ENCODE measurements at regions not wholly inside any gene's neighbourhood (a gene's known extent, or its start where the extent isn't known, plus 50 kb on each side); places are given as distances from the start of the nearest gene placed in this dataset.
"Not testable (repeated sequence)": the region's sequence is repeated elsewhere in the genome, so short reads cannot be mapped to it uniquely, and the experiment has no call there.

- DNase-seq (ENCODE audit: low read depth in 3 of 3): no peak
Observed at GRCh38 chr16:60810250-60810649, 1226.0 kb downstream of the CDH8 start.

DNA sequence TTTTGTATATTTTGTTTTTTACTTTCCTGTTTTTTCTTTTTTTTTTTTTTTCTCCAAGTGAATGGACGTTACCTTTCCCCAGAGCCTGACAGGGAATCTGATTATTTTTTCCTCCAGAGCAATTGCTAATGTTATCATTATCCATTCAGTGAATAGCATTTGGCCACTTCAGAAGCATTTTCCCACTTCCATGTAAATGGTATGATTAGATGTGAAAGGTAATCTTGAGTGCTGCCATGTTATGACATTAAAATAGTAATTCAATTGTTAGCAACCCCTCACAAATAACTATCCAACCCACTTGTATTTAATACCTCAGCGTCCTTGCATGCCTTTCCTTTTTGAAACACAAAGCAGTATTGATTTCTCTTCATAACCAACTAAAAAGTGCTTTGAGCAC, 1243.8 kb downstream of the CDH8 start:
- DNase-seq (ENCODE audit: low read depth in 3 of 3): no peak

GRCh38 chr16:60788631-60789030, 1247.6 kb downstream of the CDH8 start:
- no peak for DNase-seq (ENCODE audit: low read depth in 3 of 3)

DNA sequence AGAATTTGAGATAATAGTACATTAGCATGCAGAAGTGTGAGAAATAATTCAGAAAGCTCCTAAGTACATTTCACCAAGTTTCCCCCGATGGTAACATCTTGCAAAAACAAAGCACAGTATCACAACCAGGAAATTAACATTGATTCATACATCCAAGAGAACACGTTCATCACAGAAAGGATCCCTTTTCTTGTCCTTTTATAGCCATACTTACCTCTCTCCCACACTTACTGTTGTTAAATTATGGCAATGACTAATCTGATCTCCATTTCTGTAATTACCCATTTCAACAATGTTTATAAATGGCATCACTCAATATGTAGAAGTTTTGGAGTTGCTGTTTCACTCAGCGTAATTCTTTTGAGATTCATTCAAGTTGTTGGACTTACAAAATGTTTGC, 1260.0 kb downstream of the CDH8 start:
- no peak for DNase-seq (ENCODE audit: low read depth in 3 of 3)

- DNase-seq (ENCODE audit: low read depth in 3 of 3): no peak
Observed at GRCh38 chr16:60771138-60771537, 1265.1 kb downstream of the CDH8 start.

GRCh38 chr16:60770384-60770783, 1265.9 kb downstream of the CDH8 start:
- not testable (repeated sequence) for DNase-seq (ENCODE audit: low read depth in 3 of 3)

DNA sequence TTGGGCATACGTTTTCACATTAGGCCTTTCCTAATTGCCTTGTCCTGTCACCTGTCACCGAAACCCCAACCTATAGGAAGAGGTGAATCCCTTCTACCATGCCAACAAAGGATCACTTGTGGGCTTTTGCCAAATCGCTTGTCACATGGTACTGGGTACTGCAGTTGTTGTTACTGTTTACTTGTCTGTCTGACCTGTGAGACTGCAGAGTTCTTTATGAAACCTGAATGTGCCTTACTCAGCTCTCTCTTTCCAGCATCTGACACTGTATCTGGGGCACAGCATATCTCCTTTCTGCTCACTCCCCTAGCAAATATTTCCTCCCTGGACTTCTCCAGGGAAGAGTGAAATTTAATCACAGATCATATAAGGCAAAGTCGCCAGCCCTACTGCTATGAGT, 1272.4 kb downstream of the CDH8 start:
- DNase-seq (ENCODE audit: low read depth in 3 of 3): no peak

- DNase-seq (ENCODE audit: low read depth in 3 of 3): no peak
Observed at GRCh38 chr16:60755907-60756306, 1280.3 kb downstream of the CDH8 start.

GRCh38 chr16:60748366-60748765, 1287.9 kb downstream of the CDH8 start:
- DNase-seq (ENCODE audit: low read depth in 3 of 3): no peak

GRCh38 chr16:60744198-60744597, 1292.0 kb downstream of the CDH8 start:
- DNase-seq (ENCODE audit: low read depth in 3 of 3): no peak

DNA sequence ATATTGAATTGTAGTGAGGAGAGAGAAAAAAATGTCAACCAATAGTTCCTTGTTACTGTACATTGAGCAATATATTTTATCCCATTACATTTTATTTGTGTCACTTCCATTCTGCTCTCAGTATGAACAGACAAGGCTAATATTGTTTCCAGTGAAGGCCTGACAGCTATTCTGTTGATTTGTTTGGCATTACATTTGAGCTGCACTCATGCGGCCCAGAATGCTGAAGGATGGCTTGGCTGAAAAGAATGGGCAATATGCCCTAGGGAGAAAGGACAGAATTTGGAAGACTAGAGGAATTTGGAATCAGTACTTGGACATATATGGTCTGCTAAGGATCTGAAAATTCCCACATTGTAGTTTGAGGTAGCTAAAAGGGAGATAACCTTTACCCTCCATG, 1294.4 kb downstream of the CDH8 start:
- no peak for DNase-seq (ENCODE audit: low read depth in 3 of 3)

DNA sequence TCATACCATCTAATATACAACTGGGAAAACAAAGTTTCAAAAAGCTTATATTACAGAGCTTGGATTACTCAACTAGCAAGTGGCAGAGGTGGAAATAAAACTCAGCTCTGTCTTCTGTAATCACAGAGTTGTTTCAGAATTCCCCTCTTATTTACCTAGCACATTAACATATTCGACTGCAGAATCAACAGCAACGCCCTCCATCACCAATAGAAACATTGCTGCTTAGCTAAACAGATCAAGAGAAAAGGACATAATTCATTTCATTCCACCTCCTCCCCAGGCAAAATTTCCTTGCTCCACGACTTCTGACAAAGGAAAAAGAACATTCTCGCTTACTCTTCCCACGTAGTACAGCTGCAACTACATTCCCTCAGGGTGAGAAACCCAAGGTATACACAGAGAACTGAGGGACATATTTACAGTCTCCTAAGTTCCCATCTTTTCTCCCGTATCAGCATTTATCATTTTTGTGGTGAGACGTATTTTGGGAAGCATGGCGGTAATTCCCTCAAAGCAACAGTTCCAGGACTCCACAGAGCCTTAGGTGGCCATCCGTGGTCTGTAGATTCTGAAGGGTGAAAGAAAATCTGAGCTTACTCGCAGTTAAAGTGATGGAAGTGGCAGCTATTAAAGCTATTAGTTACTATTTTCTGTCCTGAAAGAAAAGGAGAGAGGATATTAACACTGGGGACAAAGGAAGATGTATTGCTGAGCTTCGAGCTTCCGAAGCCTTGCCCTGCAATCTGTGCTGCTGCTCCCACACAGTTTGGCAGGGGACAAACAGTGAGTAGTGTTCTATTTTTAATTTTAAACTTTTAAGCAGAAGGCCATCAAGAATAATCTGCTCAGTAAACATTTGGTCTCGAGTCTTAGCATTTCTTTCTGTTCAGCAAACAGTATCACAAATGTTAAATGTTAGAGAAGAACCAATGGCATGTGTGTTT, 1296.2 kb downstream of the CDH8 start:
- DNase-seq (ENCODE audit: low read depth in 3 of 3): no peak

GRCh38 chr16:60731329-60732050, 1304.7 kb downstream of the CDH8 start:
- no peak for DNase-seq (ENCODE audit: low read depth in 3 of 3)

DNA sequence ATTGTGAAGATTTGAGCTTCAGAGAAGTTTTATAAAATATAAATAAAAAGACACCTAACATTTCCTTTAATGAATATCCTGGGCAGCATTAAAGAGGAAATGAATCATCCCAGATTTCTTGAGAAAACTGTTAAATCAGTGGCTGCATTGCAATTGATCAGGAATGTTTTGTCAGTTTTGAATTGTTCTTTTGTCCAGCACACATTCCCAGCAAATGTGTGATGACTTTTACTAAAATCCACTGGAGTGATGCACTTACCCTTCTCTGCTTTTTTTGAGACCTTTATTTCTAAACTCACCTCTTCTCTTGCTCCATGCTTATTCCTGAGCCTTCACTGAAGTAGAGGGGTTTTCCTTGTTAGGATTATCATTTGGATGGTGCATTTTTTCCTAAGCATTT, 1307.2 kb downstream of the CDH8 start:
- DNase-seq (ENCODE audit: low read depth in 3 of 3): no peak

GRCh38 chr16:60727851-60728250, 1308.4 kb downstream of the CDH8 start:
- DNase-seq (ENCODE audit: low read depth in 3 of 3): no peak

- DNase-seq (ENCODE audit: low read depth in 3 of 3): no peak
Observed at GRCh38 chr16:60720060-60720459, 1316.2 kb downstream of the CDH8 start.

DNA sequence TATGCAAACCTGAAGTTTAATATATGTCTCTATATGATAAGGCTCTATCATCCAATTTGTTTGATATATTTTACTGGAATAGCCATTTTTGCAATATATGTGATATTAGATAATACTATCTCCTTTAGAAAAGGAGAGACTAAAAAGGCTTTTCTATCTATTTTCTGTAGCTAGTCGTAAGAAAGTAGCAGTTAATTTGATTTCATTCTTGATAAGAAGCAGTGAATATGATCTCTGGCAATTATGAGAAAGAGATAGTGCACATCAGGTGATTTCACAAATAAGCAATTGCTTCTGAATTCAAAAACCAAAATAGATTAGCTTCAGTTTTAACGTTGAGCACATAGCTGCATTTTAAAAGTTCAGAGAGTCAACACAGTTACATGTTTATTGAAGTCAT, 1318.4 kb downstream of the CDH8 start:
- no peak for DNase-seq (ENCODE audit: low read depth in 3 of 3)

- no peak for DNase-seq (ENCODE audit: low read depth in 3 of 3)
Observed at GRCh38 chr16:60712144-60712543, 1324.1 kb downstream of the CDH8 start.

DNA sequence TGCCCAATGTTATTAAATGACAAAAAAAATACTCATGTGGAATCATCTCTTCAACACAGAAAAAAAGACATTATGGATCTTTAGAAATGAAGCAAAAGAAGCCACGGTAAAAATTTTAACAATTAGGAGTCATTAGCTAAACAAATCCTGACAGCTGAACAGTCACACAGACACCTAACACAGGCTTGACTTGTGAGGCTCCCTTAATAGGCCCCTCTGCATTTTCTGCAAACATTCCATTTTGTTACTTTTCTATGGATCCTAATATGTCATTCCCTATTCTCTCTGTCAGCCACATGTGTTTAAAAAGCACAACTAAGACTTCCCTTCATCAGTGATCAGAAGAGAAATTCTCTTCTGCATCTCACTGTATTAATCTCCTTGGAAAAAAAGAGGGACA, 1331.5 kb downstream of the CDH8 start:
- no peak for DNase-seq (ENCODE audit: low read depth in 3 of 3)

DNA sequence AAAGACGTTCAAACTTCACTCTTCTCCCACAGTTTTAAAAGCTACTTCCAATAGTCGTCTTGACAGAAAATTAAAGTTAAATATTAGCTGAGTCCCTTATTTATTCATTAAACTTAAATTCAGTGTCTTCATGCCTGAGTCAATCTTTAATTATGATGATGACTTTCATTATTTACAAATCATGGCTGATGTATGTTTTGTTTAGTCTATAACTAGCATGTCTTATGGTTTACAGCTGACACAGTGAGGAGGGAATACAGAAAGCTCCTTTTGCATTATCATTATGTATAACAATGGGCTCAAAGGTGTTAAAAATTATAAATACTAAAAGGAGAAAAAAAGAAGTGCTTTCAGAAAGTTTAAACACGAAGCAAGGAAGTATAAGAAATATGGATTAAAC, 1333.1 kb downstream of the CDH8 start:
- DNase-seq (ENCODE audit: low read depth in 3 of 3): no peak

DNA sequence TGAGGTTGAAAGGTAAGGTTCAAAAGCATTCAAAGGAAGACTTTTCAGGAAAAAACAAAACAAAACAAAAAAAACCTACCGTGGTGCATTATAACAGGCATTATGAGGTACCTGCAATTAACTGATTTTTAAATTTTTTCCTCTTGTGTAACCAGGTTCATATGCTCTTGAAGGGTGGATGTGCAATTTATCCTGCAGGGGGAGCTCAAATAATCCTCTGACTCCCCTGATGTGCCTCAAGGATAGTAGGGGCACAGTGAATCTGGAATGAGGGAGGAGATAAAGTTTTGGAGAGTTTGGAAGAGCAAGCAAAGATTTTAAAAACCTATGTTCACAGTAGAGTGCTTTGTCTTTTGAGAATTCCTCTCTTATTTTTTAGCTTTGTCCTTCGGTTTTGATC, 1349.4 kb downstream of the CDH8 start:
- DNase-seq (ENCODE audit: low read depth in 3 of 3): no peak

GRCh38 chr16:60684002-60684401, 1352.2 kb downstream of the CDH8 start:
- DNase-seq (ENCODE audit: low read depth in 3 of 3): no peak

DNA sequence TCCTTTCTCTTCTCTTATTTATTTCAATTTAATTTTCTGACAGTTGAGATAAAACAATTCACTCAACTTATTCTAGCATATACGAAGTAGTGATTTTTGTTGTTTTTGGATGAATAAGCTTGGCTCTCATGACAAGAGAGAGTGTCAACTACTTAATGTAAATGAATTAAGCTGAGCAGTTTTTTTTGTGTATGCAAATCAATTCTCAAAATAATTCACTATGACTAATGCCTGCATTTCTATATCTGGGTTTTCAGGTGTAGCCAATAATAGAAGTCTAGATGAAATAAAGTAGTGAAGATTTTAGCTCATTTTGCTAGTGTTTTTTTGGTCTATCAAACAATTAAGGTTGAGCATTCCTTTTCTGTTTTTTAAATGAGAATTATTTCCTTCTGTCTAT, 1354.0 kb downstream of the CDH8 start:
- no peak for DNase-seq (ENCODE audit: low read depth in 3 of 3)

All from stimulated activated CD4-positive, alpha-beta T cell treated with anti-CD3 and anti-CD28 coated beads, TNF-alpha, amount 100 ng/mL, for 48 hours (primary cell).